COLO668 (cell line): ENCODE measurements at regions not wholly inside any gene's neighbourhood (a gene's known extent, or its start where the extent isn't known, plus 50 kb on each side); places are given as distances from the start of the nearest gene placed in this dataset.

Source experiments
- DNase-seq: peaks from one replicate; lab custom pipeline; 2025; ENCODE audit not compliant: unreplicated experiment; lab: John Stamatoyannopoulos, UW

GRCh38 chr20:56060486-56060885, 55.2 kb upstream of the CBLN4 start:
- no peak for DNase-seq

GRCh38 chr20:56069016-56069415, 63.7 kb upstream of the CBLN4 start:
- no peak for DNase-seq

GRCh38 chr20:56072165-56072564, 66.8 kb upstream of the CBLN4 start:
- DNase-seq, result no peak

GRCh38 chr20:56088375-56088774, 83.1 kb upstream of the CBLN4 start:
- DNase-seq, result no peak

GRCh38 chr20:56091628-56092234, 86.4 kb upstream of the CBLN4 start:
- no peak for DNase-seq

GRCh38 chr20:56094228-56094627, 88.9 kb upstream of the CBLN4 start:
- no peak for DNase-seq

- DNase-seq, result no peak
Measured at GRCh38 chr20:56098981-56099500, 93.7 kb upstream of the CBLN4 start.

GRCh38 chr20:56111961-56112730, 106.8 kb upstream of the CBLN4 start:
- DNase-seq, result no peak

GRCh38 chr20:56117350-56117749, 112.0 kb upstream of the CBLN4 start:
- no peak for DNase-seq

GRCh38 chr20:56121850-56122249, 116.5 kb upstream of the CBLN4 start:
- DNase-seq, result no peak

GRCh38 chr20:56143759-56144158, 104.8 kb upstream of the MC3R start:
- DNase-seq, result no peak

GRCh38 chr20:56151834-56152233, 96.7 kb upstream of the MC3R start:
- no peak for DNase-seq

- no peak for DNase-seq
Measured at GRCh38 chr20:56153926-56154325, 94.6 kb upstream of the MC3R start.

GRCh38 chr20:56155625-56156024, 92.9 kb upstream of the MC3R start:
- no peak for DNase-seq

- DNase-seq, result no peak
Measured at GRCh38 chr20:56157530-56158203, 90.9 kb upstream of the MC3R start.

GRCh38 chr20:56158489-56158888, 90.0 kb upstream of the MC3R start:
- DNase-seq, result no peak

GRCh38 chr20:56160956-56161355, 87.6 kb upstream of the MC3R start:
- DNase-seq, result no peak

GRCh38 chr20:56163806-56164205, 84.7 kb upstream of the MC3R start:
- no peak for DNase-seq

- peak; percentile 7 for DNase-seq
Measured at GRCh38 chr20:56166781-56167465, 81.6 kb upstream of the MC3R start.

GRCh38 chr20:56171087-56172012, 77.2 kb upstream of the MC3R start:
- no peak for DNase-seq
